K562 (cell line): ENCODE measurements at regions not wholly inside any gene's neighbourhood (a gene's known extent, or its start where the extent isn't known, plus 50 kb on each side); places are given as distances from the start of the nearest gene placed in this dataset.
A peak's percentile ranks its signal among the peaks of the same experiment; 100 is the strongest.

ENCODE experiments used
- C11orf30 ChIP-seq: fragments of 450-650 bp; IDR thresholded peaks from 2 replicates; pipeline ENCODE4 v1.6.1; 2016; ENCODE audit warnings: low read depth, mild to moderate bottlenecking
- DMBX1 ChIP-seq: fragments of 250-450 bp; sonication (Bioruptor Pico); IDR thresholded peaks from 2 replicates; pipeline ENCODE4 v1.8.0; 2022; ENCODE audit warnings: inconsistent platforms, mild to moderate bottlenecking, moderate library complexity, borderline replicate concordance
- HIVEP1 ChIP-seq: fragments of 250-450 bp; sonication (Bioruptor Pico); IDR thresholded peaks from 2 replicates; pipeline ENCODE4 v1.4.0; 2020; ENCODE audit warnings: mild to moderate bottlenecking
- L3MBTL2 ChIP-seq: fragments of 450-650 bp; IDR thresholded peaks from 2 replicates; pipeline ENCODE4 v1.6.1; 2016; ENCODE audit warnings: mild to moderate bottlenecking, moderate library complexity
- MAFG ChIP-seq: fragments of 450-650 bp; conservative IDR thresholded peaks from 2 replicates; pipeline ENCODE4 v1.6.1; 2016; ENCODE audit warnings: missing genetic modification characterization, missing compliant biosample characterization
- MEIS2 ChIP-seq: fragments of 450-650 bp; IDR thresholded peaks from 2 replicates; pipeline ENCODE4 v1.6.1; 2014; ENCODE audit warnings: mild to moderate bottlenecking; ENCODE audit not compliant: partially characterized antibody
- MYC ChIP-seq, 2 experiments: fragments of 250-450 bp in 1 of 2; sonication (Bioruptor Pico) in 1 of 2; IDR thresholded peaks; 2 replicates each; pipeline versions ENCODE4 v1.5.1 to v1.6.1; 2012 to 2021; ENCODE audit warnings: low read depth in 2 of 2, borderline replicate concordance in 1 of 2, improper control_type of control experiment in 1 of 2, low read length in 1 of 2, mild to moderate bottlenecking in 1 of 2, moderate library complexity in 1 of 2
- POLR2AphosphoS2 ChIP-seq: IDR thresholded peaks from 2 replicates; pipeline ENCODE4 v1.6.1; 2012; ENCODE audit warnings: low read length, improper control_type of control experiment
- SMARCA4 ChIP-seq: fragments of 450-650 bp; IDR thresholded peaks from 2 replicates; pipeline ENCODE4 v1.6.1; 2016
- STAT5A ChIP-seq: IDR thresholded peaks from 2 replicates; pipeline ENCODE4 v1.6.1; 2012; ENCODE audit warnings: low read length, inconsistent platforms, borderline replicate concordance
- TAL1 ChIP-seq: fragments of 450-650 bp; IDR thresholded peaks from 2 replicates; pipeline ENCODE4 v1.6.1; 2016; ENCODE audit warnings: mild to moderate bottlenecking
- TF ChIP-seq, protein P1 (sequence below): fragments of 450-650 bp; IDR thresholded peaks from 2 replicates; pipeline ENCODE4 v1.6.1; 2016; ENCODE audit warnings: mild to moderate bottlenecking, moderate library complexity

DNA sequence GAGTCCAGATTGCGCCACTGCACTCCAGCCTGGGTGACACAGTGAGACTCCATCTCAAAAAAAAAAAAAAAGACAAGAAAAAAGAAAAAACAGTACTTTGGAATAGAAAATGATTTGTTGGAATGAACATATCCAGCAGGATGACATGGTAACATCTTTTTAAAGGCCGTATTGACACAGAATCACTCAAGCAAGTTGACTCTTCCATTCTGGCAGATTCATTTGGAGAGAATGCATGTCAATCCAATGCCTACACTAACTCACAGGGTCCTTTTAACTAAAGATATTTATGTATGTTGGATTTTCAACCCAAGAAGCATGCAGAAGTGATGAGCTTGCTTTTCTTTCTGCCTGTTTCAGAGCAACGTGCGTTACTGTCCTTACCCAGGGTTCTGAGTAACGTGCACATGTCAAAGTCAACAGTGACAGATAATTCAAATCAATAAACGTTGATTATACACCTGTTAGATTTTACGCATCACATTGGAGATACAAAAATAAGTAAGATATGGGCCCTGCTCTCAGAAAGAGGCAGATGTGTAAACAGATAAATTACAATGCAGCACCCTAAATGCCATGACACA, 77.1 kb upstream of the FNDC3B start (continued):
- TF ChIP-seq STAT5A (no peak), MEIS2 (peak; percentile 20), MAFG (peak; percentile 53), C11orf30 (peak; percentile 70), L3MBTL2 (peak; percentile 49; the same call in 1 of the 2 replicates), POLR2AphosphoS2 (no peak), MYC (IDR thresholded peaks at IDR 0.05; ENCODE audit: low read depth, low read length) (0 out of 2 replicates have a peak, but pooled peaks have one; percentile 26), MYC (CRISPR knock-in tag; IDR thresholded peaks at IDR 0.05; ENCODE audit: borderline replicate concordance, low read depth) (no peak), HIVEP1 (CRISPR knock-in tag) (no peak), DMBX1 (peak; percentile 66; the same call in 1 of the 2 replicates), SMARCA4 (peak; percentile 13; the same call in 1 of the 2 replicates), TAL1 (peak; percentile 34; the same call in 1 of the 2 replicates)
- TF ChIP-seq, protein P1, sequence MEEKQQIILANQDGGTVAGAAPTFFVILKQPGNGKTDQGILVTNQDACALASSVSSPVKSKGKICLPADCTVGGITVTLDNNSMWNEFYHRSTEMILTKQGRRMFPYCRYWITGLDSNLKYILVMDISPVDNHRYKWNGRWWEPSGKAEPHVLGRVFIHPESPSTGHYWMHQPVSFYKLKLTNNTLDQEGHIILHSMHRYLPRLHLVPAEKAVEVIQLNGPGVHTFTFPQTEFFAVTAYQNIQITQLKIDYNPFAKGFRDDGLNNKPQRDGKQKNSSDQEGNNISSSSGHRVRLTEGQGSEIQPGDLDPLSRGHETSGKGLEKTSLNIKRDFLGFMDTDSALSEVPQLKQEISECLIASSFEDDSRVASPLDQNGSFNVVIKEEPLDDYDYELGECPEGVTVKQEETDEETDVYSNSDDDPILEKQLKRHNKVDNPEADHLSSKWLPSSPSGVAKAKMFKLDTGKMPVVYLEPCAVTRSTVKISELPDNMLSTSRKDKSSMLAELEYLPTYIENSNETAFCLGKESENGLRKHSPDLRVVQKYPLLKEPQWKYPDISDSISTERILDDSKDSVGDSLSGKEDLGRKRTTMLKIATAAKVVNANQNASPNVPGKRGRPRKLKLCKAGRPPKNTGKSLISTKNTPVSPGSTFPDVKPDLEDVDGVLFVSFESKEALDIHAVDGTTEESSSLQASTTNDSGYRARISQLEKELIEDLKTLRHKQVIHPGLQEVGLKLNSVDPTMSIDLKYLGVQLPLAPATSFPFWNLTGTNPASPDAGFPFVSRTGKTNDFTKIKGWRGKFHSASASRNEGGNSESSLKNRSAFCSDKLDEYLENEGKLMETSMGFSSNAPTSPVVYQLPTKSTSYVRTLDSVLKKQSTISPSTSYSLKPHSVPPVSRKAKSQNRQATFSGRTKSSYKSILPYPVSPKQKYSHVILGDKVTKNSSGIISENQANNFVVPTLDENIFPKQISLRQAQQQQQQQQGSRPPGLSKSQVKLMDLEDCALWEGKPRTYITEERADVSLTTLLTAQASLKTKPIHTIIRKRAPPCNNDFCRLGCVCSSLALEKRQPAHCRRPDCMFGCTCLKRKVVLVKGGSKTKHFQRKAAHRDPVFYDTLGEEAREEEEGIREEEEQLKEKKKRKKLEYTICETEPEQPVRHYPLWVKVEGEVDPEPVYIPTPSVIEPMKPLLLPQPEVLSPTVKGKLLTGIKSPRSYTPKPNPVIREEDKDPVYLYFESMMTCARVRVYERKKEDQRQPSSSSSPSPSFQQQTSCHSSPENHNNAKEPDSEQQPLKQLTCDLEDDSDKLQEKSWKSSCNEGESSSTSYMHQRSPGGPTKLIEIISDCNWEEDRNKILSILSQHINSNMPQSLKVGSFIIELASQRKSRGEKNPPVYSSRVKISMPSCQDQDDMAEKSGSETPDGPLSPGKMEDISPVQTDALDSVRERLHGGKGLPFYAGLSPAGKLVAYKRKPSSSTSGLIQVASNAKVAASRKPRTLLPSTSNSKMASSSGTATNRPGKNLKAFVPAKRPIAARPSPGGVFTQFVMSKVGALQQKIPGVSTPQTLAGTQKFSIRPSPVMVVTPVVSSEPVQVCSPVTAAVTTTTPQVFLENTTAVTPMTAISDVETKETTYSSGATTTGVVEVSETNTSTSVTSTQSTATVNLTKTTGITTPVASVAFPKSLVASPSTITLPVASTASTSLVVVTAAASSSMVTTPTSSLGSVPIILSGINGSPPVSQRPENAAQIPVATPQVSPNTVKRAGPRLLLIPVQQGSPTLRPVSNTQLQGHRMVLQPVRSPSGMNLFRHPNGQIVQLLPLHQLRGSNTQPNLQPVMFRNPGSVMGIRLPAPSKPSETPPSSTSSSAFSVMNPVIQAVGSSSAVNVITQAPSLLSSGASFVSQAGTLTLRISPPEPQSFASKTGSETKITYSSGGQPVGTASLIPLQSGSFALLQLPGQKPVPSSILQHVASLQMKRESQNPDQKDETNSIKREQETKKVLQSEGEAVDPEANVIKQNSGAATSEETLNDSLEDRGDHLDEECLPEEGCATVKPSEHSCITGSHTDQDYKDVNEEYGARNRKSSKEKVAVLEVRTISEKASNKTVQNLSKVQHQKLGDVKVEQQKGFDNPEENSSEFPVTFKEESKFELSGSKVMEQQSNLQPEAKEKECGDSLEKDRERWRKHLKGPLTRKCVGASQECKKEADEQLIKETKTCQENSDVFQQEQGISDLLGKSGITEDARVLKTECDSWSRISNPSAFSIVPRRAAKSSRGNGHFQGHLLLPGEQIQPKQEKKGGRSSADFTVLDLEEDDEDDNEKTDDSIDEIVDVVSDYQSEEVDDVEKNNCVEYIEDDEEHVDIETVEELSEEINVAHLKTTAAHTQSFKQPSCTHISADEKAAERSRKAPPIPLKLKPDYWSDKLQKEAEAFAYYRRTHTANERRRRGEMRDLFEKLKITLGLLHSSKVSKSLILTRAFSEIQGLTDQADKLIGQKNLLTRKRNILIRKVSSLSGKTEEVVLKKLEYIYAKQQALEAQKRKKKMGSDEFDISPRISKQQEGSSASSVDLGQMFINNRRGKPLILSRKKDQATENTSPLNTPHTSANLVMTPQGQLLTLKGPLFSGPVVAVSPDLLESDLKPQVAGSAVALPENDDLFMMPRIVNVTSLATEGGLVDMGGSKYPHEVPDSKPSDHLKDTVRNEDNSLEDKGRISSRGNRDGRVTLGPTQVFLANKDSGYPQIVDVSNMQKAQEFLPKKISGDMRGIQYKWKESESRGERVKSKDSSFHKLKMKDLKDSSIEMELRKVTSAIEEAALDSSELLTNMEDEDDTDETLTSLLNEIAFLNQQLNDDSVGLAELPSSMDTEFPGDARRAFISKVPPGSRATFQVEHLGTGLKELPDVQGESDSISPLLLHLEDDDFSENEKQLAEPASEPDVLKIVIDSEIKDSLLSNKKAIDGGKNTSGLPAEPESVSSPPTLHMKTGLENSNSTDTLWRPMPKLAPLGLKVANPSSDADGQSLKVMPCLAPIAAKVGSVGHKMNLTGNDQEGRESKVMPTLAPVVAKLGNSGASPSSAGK = peak; percentile 44; the same call in 1 of the 2 replicates
